K562 (cell line): ENCODE measurements at regions not wholly inside any gene's neighbourhood (a gene's known extent, or its start where the extent isn't known, plus 50 kb on each side); places are given as distances from the start of the nearest gene placed in this dataset.

Experiments used
- ATAC-seq: fragments of 200-7000 bp; cut with Tn5 transposase; 3 replicates; pipeline ENCODE4 v1.9.1; 2020; ENCODE audit warnings: moderate library complexity
- BruUV-seq: library from RNA; stranded (reverse); fragments of 400-500 nt; replicated peaks from 2 replicates; lab custom pipeline; 2021; lab: Mats Ljungman, UMichigan
- CTCF ChIA-PET: fragments of 300-600 bp; formaldehyde crosslinking; extraction: SDS; loops from one replicate; lab custom pipeline; 2021; ENCODE audit warnings: low intra/inter-chr PET ratio; lab: Yijun Ruan, JAX
- POLR2A ChIA-PET: fragments of 300-600, 350-650 bp; sonication (Branson Sonifier 250); formaldehyde crosslinking; extraction: SDS; loops from one replicate; lab custom pipeline; 2021; ENCODE audit warnings: antibody characterized with exemption, inconsistent platforms; lab: Yijun Ruan, JAX
- DNase-seq, 4 experiments: peaks; one replicate each; pipeline versions ENCODE4 v3.0.0 to v3.0.0-alpha.2; 2011 to 2018; ENCODE audit warnings: low spot score in 3 of 4, mixed read lengths in 3 of 4; ENCODE audit errors: extremely low read depth in 1 of 4
- FAIRE-seq: peaks from 2 replicates; lab custom pipeline; 2011; peaks lifted over from hg19 to GRCh38; lab: Jason Lieb, UNC
- H2AFZ ChIP-seq: 2 replicates; pipeline ENCODE4 v1.6.0; 2011; ENCODE audit warnings: low read depth, low read length, control low read depth, inconsistent platforms
- H3K27ac ChIP-seq: fragments of 200-600 bp; 3 replicates; pipeline ENCODE4 v1.8.0; 2011; ENCODE audit warnings: low read depth, mild to moderate bottlenecking, control low read depth, inconsistent platforms, low read length, moderate library complexity, mixed read lengths; ENCODE audit errors: extremely low read depth
- H3K27me3 ChIP-seq, 2 experiments: fragments of 300-600 bp in 1 of 2; 2 replicates in 1 of 2; 3 replicates in 1 of 2; pipeline versions ENCODE4 v1.6.0 to v1.8.0; 2011; ENCODE audit warnings: inconsistent platforms in 2 of 2, low read length in 2 of 2, mild to moderate bottlenecking in 1 of 2, mixed read lengths in 1 of 2, moderate library complexity in 1 of 2; ENCODE audit not compliant: control insufficient read depth in 2 of 2, insufficient read depth in 2 of 2
- H3K36me3 ChIP-seq: fragments of 300-600 bp; 3 replicates; pipeline ENCODE4 v1.8.0; 2011; ENCODE audit warnings: mild to moderate bottlenecking, low read length, inconsistent platforms; ENCODE audit not compliant: control insufficient read depth, insufficient read depth
- H3K4me1 ChIP-seq, 2 experiments: fragments of 200-600 bp in 1 of 2; replicated peaks in 1 of 2; 2 replicates in 1 of 2; 3 replicates in 1 of 2; pipeline versions ENCODE4 v1.5.1 to v1.8.0; 2011; ENCODE audit warnings: inconsistent platforms in 2 of 2, low read length in 2 of 2, mild to moderate bottlenecking in 1 of 2, mixed read lengths in 1 of 2, moderate library complexity in 1 of 2; ENCODE audit not compliant: control insufficient read depth in 2 of 2, insufficient read depth in 2 of 2
- H3K4me2 ChIP-seq: 2 replicates; pipeline ENCODE4 v1.6.1; 2011; ENCODE audit warnings: low read length, control low read depth, inconsistent platforms, mixed read lengths; ENCODE audit not compliant: insufficient read depth
- H3K4me3 ChIP-seq: fragments of 200-600 bp; sonication (generic), shearing (Covaris generic); 2 replicates; pipeline ENCODE4 v1.5.1; 2016; ENCODE audit warnings: control low read depth, inconsistent platforms
- H3K79me2 ChIP-seq: fragments of 200-600 bp; 3 replicates; pipeline ENCODE4 v1.8.0; 2011; ENCODE audit warnings: low read length, inconsistent platforms; ENCODE audit not compliant: control insufficient read depth, insufficient read depth
- H3K9ac ChIP-seq, 2 experiments: 2 replicates each; pipeline versions ENCODE4 v1.6.0 to v1.6.1; 2011; ENCODE audit warnings: low read depth in 2 of 2, low read length in 2 of 2, control low read depth in 1 of 2, inconsistent platforms in 1 of 2, mild to moderate bottlenecking in 1 of 2, mixed read lengths in 1 of 2; ENCODE audit not compliant: insufficient read depth in 1 of 2
- H3K9me1 ChIP-seq: one replicate; pipeline ENCODE4 v1.6.0; 2011; ENCODE audit warnings: inconsistent platforms, mild to moderate bottlenecking, low read length, moderate library complexity; ENCODE audit not compliant: control insufficient read depth, insufficient read depth
- H3K9me3 ChIP-seq: replicated peaks from 2 replicates; pipeline ENCODE4 v1.5.1; 2011; ENCODE audit warnings: low read depth, low read length, inconsistent platforms; ENCODE audit not compliant: control insufficient read depth, insufficient read depth
- H4K20me1 ChIP-seq: replicated peaks from 2 replicates; pipeline ENCODE4 v1.6.1; 2011; ENCODE audit warnings: low read length, inconsistent platforms, mixed read lengths; ENCODE audit not compliant: control insufficient read depth, insufficient read depth
- ADNP ChIP-seq: fragments of 200-800 bp; sonication (Bioruptor generic); IDR thresholded peaks from 2 replicates; pipeline ENCODE4 v1.6.1; 2016; ENCODE audit warnings: missing genetic modification characterization, missing compliant biosample characterization
- HDAC1 ChIP-seq, 2 experiments: fragments of 450-650 bp; IDR thresholded peaks; 2 replicates each; pipeline ENCODE4 v1.6.1; 2016 to 2017; ENCODE audit warnings: inconsistent platforms in 1 of 2, mild to moderate bottlenecking in 1 of 2, moderate library complexity in 1 of 2
- HMG20B ChIP-seq: fragments of 250-450 bp; sonication (Bioruptor Pico); IDR thresholded peaks from 2 replicates; pipeline ENCODE4 v1.5.0; 2021; ENCODE audit warnings: mild to moderate bottlenecking
- MYNN ChIP-seq, 2 experiments: sonication (generic); formaldehyde crosslinking in 1 of 2; IDR thresholded peaks; 2 replicates each; pipeline versions ENCODE4 v1.5.0 to v1.6.1; 2016 to 2020; ENCODE audit warnings: antibody characterized with exemption in 1 of 2, missing genetic modification reagents in 1 of 2
- NRF1 ChIP-seq, 2 experiments: fragments of 450-650 bp; IDR thresholded peaks in 1 of 2; conservative IDR thresholded peaks in 1 of 2; 2 replicates each; pipeline ENCODE4 v1.6.1; 2014; ENCODE audit warnings: mild to moderate bottlenecking in 2 of 2
- WGBS: fragments of 100-300 bp; shearing (Covaris generic); methylation state at CpG from one replicate; pipeline ENCODE4 v1.1.6; 2016; ENCODE audit warnings: low coverage, mixed read lengths; ENCODE audit not compliant: insufficient coverage; ENCODE audit errors: missing lambda C conversion rate; 5-methylcytosine and 5-hydroxymethylcytosine counted together
- in situ Hi-C: fragments of 300-500 bp; cut with MboI; formaldehyde crosslinking; loops from 4 replicates; pipeline ENCODE4 v1.15.0; 2018; ENCODE audit warnings: inconsistent platforms, mixed read lengths
- intact Hi-C: fragments of 100-400 bp; cut with micrococcal nuclease; formaldehyde crosslinking; loops from 2 replicates; pipeline ENCODE4 v1.14.2; 2022

DNA sequence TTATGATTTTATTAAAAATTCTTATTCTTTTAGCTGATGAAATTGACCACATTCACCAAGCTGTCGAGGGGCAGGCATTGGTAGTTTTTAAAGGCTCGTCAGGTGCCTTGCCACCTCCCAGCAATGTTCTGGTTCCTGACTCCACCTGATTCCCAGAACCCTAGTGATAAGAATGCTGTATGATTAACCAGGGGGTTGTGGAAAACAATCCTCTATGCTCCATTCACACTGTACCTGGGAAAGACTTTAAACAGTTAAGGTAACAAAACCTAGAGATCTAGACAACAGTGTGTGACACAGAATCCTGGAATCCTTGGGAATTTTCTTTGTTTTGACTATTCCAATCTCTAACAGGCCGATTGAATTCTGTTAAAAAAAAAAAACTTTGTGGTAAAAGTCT, 165.7 kb upstream of the OLIG3 start:
- no peak for FAIRE-seq

DNA sequence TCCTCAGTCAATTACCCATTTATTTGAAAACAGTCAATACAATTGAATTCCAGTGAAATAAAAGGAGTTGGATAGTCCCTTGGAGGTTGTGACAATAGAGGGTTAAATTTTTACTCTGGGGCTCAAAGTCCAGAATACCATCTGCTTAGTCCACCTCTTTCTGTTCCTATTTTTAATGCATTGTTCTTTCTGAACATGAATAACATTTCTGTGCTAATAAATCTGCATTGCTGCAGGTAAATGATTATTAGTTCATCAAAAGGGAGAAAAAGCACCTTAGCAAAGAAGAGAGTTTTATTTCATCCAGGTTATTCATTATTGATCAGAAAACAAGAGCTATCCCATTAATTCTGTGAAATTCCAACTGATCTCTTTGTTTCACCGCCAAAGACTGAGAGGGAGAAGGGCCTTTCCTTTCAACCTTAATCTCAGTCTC, 166.1 kb upstream of the OLIG3 start:
- H3K9me1 ChIP-seq, result no peaks in the 10 kb centered on the region
- no peaks in the 10 kb centered on the region for H3K9me3 ChIP-seq
- no peaks in the 10 kb centered on the region for H4K20me1 ChIP-seq
- H3K9ac ChIP-seq, result no peak overlapping the region
- no peak for ATAC-seq
- 0% methylated on average over 1 of the region's 1 CpG for WGBS
- no peak overlapping the region for H3K27ac ChIP-seq
- no peak for TF ChIP-seq NRF1 (conservative IDR thresholded peaks at IDR 0.05 in 1 of 2, IDR thresholded peaks at IDR 0.05 in 1 of 2)
- no peak for TF ChIP-seq HDAC1 (IDR thresholded peaks at IDR 0.05)
- BruUV-seq, result no TSS peak
- FAIRE-seq, result no peak
- CTCF ChIA-PET, result no interaction called here
- H2AFZ ChIP-seq, result no peak overlapping the region
- POLR2A ChIA-PET, result no interaction called here
- intact Hi-C loops, result no loop called here
- no peak overlapping the region for H3K4me2 ChIP-seq
- H3K4me3 ChIP-seq, result no peak overlapping the region
- H3K79me2 ChIP-seq, result no peaks in the 10 kb centered on the region
- in situ Hi-C loops, result no loop called here
- H3K36me3 ChIP-seq, result no peaks in the 10 kb centered on the region
- peaks cover 0 to 5% of the 10 kb centered on the region in 2 experiments; a peak in 1 of 5 replicates for H3K27me3 ChIP-seq
- DNase-seq, result no peak
- H3K4me1 ChIP-seq, result no peaks in the 10 kb centered on the region

More for the DNA sequence above, 165.7 kb upstream of the OLIG3 start:
- 0% methylated on average over 3 of the region's 3 CpGs for WGBS
- Histone ChIP-seq H3K36me3 (no peaks in the 10 kb centered on the region), H2AFZ (no peak overlapping the region), H3K27me3 (peaks cover 0 to 5% of the 10 kb centered on the region in 2 experiments; a peak in 1 of 5 replicates), H3K9me1 (no peaks in the 10 kb centered on the region), H3K9me3 (no peaks in the 10 kb centered on the region), H3K4me3 (no peak overlapping the region), H3K79me2 (no peaks in the 10 kb centered on the region), H3K4me2 (no peak overlapping the region), H3K4me1 (no peaks in the 10 kb centered on the region), H3K9ac (no peak overlapping the region), H3K27ac (no peak overlapping the region), H4K20me1 (no peaks in the 10 kb centered on the region)
- ATAC-seq (no peak), DNase-seq (no peak)
- in situ Hi-C loops (no loop called here), intact Hi-C loops (no loop called here)
- BruUV-seq, result no TSS peak
- ChIA-PET POLR2A (no interaction called here), CTCF (no interaction called here)
- TF ChIP-seq ADNP (no peak), HMG20B (no peak), MYNN (IDR thresholded peaks at IDR 0.05) (no peak), MYNN (CRISPR knock-in tag; IDR thresholded peaks at IDR 0.05) (no peak)
